Lower lobe of right lung (tissue), 2 donors: ENCODE measurements at regions not wholly inside any gene's neighbourhood (a gene's known extent, or its start where the extent isn't known, plus 50 kb on each side); places are given as distances from the start of the nearest gene placed in this dataset.

Source experiments
- ATAC-seq, 2 donors: fragments of 200-7000 bp; cut with Tn5 transposase; one replicate each; pipeline ENCODE4 v1.9.1; 2020 to 2022; ENCODE audit warnings: mild to moderate bottlenecking in 2 of 2, moderate library complexity in 2 of 2
- DNase-seq: peaks from one replicate; pipeline ENCODE4 v3.0.0-alpha.2; 2020
- H3K27ac ChIP-seq: fragments of 200-600 bp; one replicate; pipeline ENCODE4 v1.8.0; 2022
- H3K27me3 ChIP-seq: fragments of 200-600 bp; one replicate; pipeline ENCODE4 v1.8.0; 2022; ENCODE audit warnings: low read depth
- H3K36me3 ChIP-seq: fragments of 200-600 bp; one replicate; pipeline ENCODE4 v1.8.0; 2022; ENCODE audit warnings: mild to moderate bottlenecking
- H3K4me1 ChIP-seq: fragments of 200-600 bp; one replicate; pipeline ENCODE4 v1.8.0; 2022
- H3K4me3 ChIP-seq: fragments of 200-600 bp; one replicate; pipeline ENCODE4 v1.8.0; 2022; ENCODE audit warnings: mild to moderate bottlenecking
- H3K9me3 ChIP-seq: fragments of 200-600 bp; one replicate; pipeline ENCODE4 v1.8.0; 2022
- CTCF ChIP-seq: fragments of 200-600 bp; IDR thresholded peaks from one replicate; pipeline ENCODE4 v1.8.0; 2022; ENCODE audit warnings: antibody characterized with exemption, mild to moderate bottlenecking
- intact Hi-C: fragments of 100-400 bp; cut with DNase I; formaldehyde crosslinking; loops from one replicate; pipeline ENCODE4 v1.11.0; 2022
- donor health status: DM: no; HTN: yes; CAD: no; lungs with severe emphysema.

DNA sequence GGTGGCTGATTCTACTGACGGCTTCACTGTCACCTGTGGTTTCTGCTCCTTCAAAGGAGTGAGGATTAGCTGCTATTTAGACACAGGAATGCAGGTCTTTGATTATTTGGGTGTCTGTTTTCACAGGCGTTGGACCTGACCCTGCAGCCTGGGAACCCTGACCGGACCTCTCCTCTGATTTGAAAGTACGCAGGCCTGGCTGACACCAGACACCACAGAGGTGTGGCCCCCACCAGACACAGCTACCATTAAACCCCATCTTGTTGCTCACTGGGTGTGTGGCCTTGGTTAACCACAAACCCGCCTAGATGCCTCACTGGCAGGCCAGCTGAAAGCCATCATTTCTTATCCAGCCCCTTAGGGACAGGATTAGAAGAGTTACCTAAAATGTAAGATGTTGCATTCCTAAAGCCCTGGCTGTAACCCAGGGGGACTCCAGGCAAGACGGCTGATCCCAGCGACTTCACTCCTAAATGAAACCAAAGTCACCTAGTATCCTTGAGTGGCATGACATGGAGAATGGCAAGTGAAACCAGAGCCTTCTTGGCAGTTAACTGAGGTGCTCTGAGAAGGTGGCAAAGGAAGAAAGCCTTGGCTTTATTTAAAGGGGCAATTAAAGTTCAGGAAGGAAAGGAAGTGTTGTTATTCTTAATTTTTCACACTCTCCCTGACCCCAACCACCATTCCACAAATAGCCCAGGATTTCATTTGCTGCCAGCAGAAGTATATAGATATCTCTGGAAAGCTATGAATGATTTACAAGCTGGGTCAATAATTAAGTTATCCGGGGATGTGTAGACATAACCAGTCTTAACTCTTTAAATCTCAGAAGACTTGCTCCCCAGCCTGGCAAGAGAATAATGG lies 169.9 kb downstream of the QRSL1 start:
- Histone ChIP-seq H3K4me3 (no peak overlapping the region), H3K9me3 (no peaks in the 10 kb centered on the region), H3K4me1 (no peaks in the 10 kb centered on the region), H3K27me3 (no peaks in the 10 kb centered on the region), H3K27ac (no peak overlapping the region), H3K36me3 (no peaks in the 10 kb centered on the region)
- DNase-seq (no peak), ATAC-seq (peak; percentile 38 to 54)
- intact Hi-C loops: no loop called here
- no peak for TF ChIP-seq CTCF

DNA sequence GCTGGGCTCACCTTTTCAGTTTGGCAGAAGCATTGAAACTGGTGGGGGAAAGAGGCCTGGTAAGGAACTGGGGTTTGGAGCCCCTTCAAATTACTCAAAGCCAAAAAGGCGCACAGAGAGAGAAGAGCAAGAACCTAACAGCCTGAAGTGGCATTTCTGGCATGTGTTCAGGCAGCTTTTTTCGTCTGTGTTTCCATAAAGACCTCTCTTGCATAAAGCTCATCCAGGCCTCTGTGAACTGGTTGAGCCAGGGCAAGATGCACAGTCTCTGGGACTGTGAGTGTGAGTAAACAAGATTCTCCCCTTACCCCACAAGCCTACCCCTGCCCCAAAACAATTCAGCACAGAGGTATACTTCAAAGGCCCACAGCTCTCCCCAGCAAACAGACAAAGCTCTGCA lies 167.8 kb downstream of the QRSL1 start:
- H3K27ac ChIP-seq: no peak overlapping the region
- TF ChIP-seq CTCF: no peak
- H3K4me1 ChIP-seq: no peaks in the 10 kb centered on the region
- no peak overlapping the region for H3K4me3 ChIP-seq
- H3K36me3 ChIP-seq: no peaks in the 10 kb centered on the region
- ATAC-seq: no peak
- no peaks in the 10 kb centered on the region for H3K9me3 ChIP-seq
- H3K27me3 ChIP-seq: no peaks in the 10 kb centered on the region
- no peak for DNase-seq
- intact Hi-C loops: no loop called here

DNA sequence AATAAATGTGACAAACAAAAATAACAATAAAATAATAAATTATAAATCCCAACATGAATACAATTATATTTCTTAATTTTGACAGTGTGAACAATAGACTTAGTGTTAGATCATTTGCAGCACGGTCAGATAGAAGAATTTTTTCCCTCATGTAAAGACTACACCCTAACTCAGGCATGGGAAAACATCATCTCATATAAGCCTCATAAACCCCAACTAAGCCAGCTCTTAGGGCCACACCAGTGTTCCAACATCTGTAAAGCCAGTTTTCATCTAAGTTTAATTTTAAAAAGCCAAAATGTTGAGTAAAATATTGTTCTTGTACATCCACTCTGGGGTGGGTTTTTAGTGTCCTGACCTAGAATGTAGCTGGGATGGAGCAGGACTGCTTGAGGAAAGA lies 167.4 kb downstream of the QRSL1 start:
- intact Hi-C loops: no loop called here

GRCh38 chr6:106794129-106794528 lies 164.8 kb downstream of the QRSL1 start:
- intact Hi-C loops: no loop called here
- Histone ChIP-seq H3K4me3 (no peak overlapping the region), H3K36me3 (no peaks in the 10 kb centered on the region)

More for the DNA sequence above, 167.4 kb downstream of the QRSL1 start:
- DNase-seq (no peak), ATAC-seq (no peak)
- H3K4me3 ChIP-seq: no peak overlapping the region
- no peaks in the 10 kb centered on the region for H3K36me3 ChIP-seq
- no peak for TF ChIP-seq CTCF
- H3K9me3 ChIP-seq: no peaks in the 10 kb centered on the region
- H3K4me1 ChIP-seq: no peaks in the 10 kb centered on the region
- no peak overlapping the region for H3K27ac ChIP-seq
- no peaks in the 10 kb centered on the region for H3K27me3 ChIP-seq

GRCh38 chr6:106792536-106793236 lies 163.3 kb downstream of the QRSL1 start:
- no peaks in the 10 kb centered on the region for H3K27me3 ChIP-seq
- H3K4me1 ChIP-seq: no peaks in the 10 kb centered on the region
- no peaks in the 10 kb centered on the region for H3K36me3 ChIP-seq
- H3K4me3 ChIP-seq: no peak overlapping the region
- no peak for TF ChIP-seq CTCF
- H3K27ac ChIP-seq: no peak overlapping the region
- DNase-seq: no peak
- intact Hi-C loops: no loop called here
- H3K9me3 ChIP-seq: no peaks in the 10 kb centered on the region
- no peak for ATAC-seq

More at GRCh38 chr6:106794129-106794528, 164.8 kb downstream of the QRSL1 start:
- DNase-seq (no peak), ATAC-seq (no peak)
- Histone ChIP-seq H3K9me3 (no peaks in the 10 kb centered on the region), H3K4me1 (no peaks in the 10 kb centered on the region), H3K27me3 (no peaks in the 10 kb centered on the region), H3K27ac (no peak overlapping the region)
- no peak for TF ChIP-seq CTCF
